ENCODE measurements at regions not wholly inside any gene's neighbourhood (a gene's known extent, or its start where the extent isn't known, plus 50 kb on each side); places are given as distances from the start of the nearest gene placed in this dataset.

- Histone ChIP-seq H3K9ac (no peak overlapping the region), H3K36me3 (no peaks in the 10 kb centered on the region), H4K20me1 (no peaks in the 10 kb centered on the region), H3K9me3 (peaks cover 7% of the 10 kb centered on the region), H3K27me3 (no peaks in the 10 kb centered on the region), H3K27ac (no peak overlapping the region), H3K4me2 (no peak overlapping the region), H3K4me1 (no peaks in the 10 kb centered on the region), H3K4me3 (no peak overlapping the region)
- no peak for TF ChIP-seq Cebpa-rat (IDR thresholded peaks at IDR 0.05)
Observed at GRCh38 chr16:74183601-74184360, 112.8 kb upstream of the PSMD7 start.

- Histone ChIP-seq H3K9ac (no peak overlapping the region), H3K4me3 (no peak overlapping the region), H3K4me2 (no peak overlapping the region)
Observed at GRCh38 chr16:74169687-74170376, 126.8 kb upstream of the PSMD7 start.

GRCh38 chr16:74169066-74169465, 127.5 kb upstream of the PSMD7 start:
- Histone ChIP-seq H3K27ac (no peak overlapping the region), H3K9me3 (no peaks in the 10 kb centered on the region), H3K4me3 (no peak overlapping the region), H3K9ac (no peak overlapping the region), H4K20me1 (no peaks in the 10 kb centered on the region), H3K36me3 (no peaks in the 10 kb centered on the region), H3K27me3 (no peaks in the 10 kb centered on the region), H3K4me1 (no peaks in the 10 kb centered on the region), H3K4me2 (no peak overlapping the region)
- no peak for TF ChIP-seq Cebpa-rat (IDR thresholded peaks at IDR 0.05)

More at GRCh38 chr16:74169687-74170376, 126.8 kb upstream of the PSMD7 start:
- H4K20me1 ChIP-seq = no peaks in the 10 kb centered on the region
- no peaks in the 10 kb centered on the region for H3K9me3 ChIP-seq
- TF ChIP-seq Cebpa-rat (IDR thresholded peaks at IDR 0.05) = no peak
- H3K4me1 ChIP-seq = no peaks in the 10 kb centered on the region
- no peaks in the 10 kb centered on the region for H3K36me3 ChIP-seq
- H3K27ac ChIP-seq = no peak overlapping the region
- H3K27me3 ChIP-seq = no peaks in the 10 kb centered on the region

- Histone ChIP-seq H3K4me3 (no peak overlapping the region), H4K20me1 (no peaks in the 10 kb centered on the region), H3K9me3 (no peaks in the 10 kb centered on the region), H3K4me2 (no peak overlapping the region), H3K4me1 (no peaks in the 10 kb centered on the region), H3K27me3 (no peaks in the 10 kb centered on the region), H3K36me3 (no peaks in the 10 kb centered on the region), H3K27ac (no peak overlapping the region), H3K9ac (no peak overlapping the region)
- TF ChIP-seq Cebpa-rat (IDR thresholded peaks at IDR 0.05) = no peak
Observed at GRCh38 chr16:74168445-74168844, 128.2 kb upstream of the PSMD7 start.

- Histone ChIP-seq H3K27ac (no peak overlapping the region), H4K20me1 (no peaks in the 10 kb centered on the region), H3K27me3 (no peaks in the 10 kb centered on the region), H3K4me3 (no peak overlapping the region), H3K9me3 (no peaks in the 10 kb centered on the region), H3K4me2 (no peak overlapping the region), H3K4me1 (no peaks in the 10 kb centered on the region), H3K9ac (no peak overlapping the region), H3K36me3 (no peaks in the 10 kb centered on the region)
- no peak for TF ChIP-seq Cebpa-rat (IDR thresholded peaks at IDR 0.05)
Observed at GRCh38 chr16:74166456-74166855, 130.2 kb upstream of the PSMD7 start.

DNA sequence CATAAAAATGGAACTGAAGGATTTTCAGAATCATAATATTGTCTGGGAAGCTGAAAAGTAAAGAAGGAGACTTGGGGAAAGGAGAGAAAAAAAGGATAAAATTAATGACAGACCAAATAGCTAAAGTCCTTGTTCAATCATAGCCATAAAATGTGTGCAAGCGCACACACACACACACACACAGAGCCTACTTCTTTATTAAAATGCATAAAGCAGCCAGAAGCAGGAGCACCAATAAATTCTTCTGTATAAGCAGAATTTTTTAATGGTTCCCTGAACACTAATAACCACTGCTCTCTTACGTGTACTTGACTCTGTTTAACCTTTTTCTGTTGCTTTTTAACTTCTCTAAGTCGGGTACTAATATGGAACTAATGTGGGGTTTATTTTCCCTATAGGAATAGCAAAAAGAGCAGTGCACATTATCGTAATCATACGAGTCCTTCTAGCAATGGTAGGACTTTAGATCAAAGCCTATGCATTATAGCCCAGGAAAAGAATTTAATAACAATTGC, 131.0 kb upstream of the PSMD7 start:
- Histone ChIP-seq H3K27ac (no peak overlapping the region), H3K4me2 (no peak overlapping the region), H4K20me1 (no peaks in the 10 kb centered on the region), H3K9ac (no peak overlapping the region), H3K9me3 (no peaks in the 10 kb centered on the region), H3K4me3 (no peak overlapping the region), H3K4me1 (no peaks in the 10 kb centered on the region), H3K36me3 (no peaks in the 10 kb centered on the region), H3K27me3 (no peaks in the 10 kb centered on the region)
- no peak for TF ChIP-seq Cebpa-rat (IDR thresholded peaks at IDR 0.05)

- no peak overlapping the region for H3K4me3 ChIP-seq
- TF ChIP-seq Cebpa-rat (IDR thresholded peaks at IDR 0.05) = no peak
- H3K4me2 ChIP-seq = no peak overlapping the region
- H3K27ac ChIP-seq = no peak overlapping the region
- H3K9ac ChIP-seq = no peak overlapping the region
- no peaks in the 10 kb centered on the region for H3K36me3 ChIP-seq
- peaks cover 7% of the 10 kb centered on the region; the same call in 1 of the 2 replicates for H3K4me1 ChIP-seq
- no peaks in the 10 kb centered on the region for H3K27me3 ChIP-seq
- H3K9me3 ChIP-seq = no peaks in the 10 kb centered on the region
- H4K20me1 ChIP-seq = no peaks in the 10 kb centered on the region
Observed at GRCh38 chr16:74160759-74161158, 135.9 kb upstream of the PSMD7 start.

DNA sequence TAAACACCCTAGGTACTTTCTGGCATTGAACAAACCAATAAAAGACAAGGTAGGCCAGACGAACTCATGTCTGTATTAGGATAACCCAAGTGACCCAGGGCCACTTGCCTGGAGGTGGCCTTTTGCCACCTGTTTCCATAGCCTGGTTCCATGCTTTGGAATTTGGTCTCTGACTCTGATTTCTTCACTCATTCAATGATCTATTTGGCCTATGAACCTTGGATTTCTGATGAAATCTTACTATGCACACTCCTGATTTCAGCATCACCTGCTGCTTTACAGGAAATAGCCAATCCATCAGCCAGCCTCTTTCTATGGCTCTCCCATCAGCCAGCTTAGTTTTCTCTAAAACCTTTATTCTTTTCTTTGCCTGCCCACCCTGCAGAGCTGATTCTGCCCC, 142.8 kb upstream of the PSMD7 start:
- Histone ChIP-seq H3K36me3 (no peaks in the 10 kb centered on the region), H3K4me2 (no peak overlapping the region), H3K4me1 (peaks cover 7% of the 10 kb centered on the region; the same call in 1 of the 2 replicates), H3K4me3 (no peak overlapping the region), H3K27ac (no peak overlapping the region), H3K9me3 (peaks cover 4% of the 10 kb centered on the region), H4K20me1 (no peaks in the 10 kb centered on the region), H3K27me3 (no peaks in the 10 kb centered on the region), H3K9ac (no peak overlapping the region)
- TF ChIP-seq Cebpa-rat (IDR thresholded peaks at IDR 0.05) = no peak

- no peak overlapping the region for H3K27ac ChIP-seq
- H3K27me3 ChIP-seq = no peaks in the 10 kb centered on the region
- no peak overlapping the region for H3K4me3 ChIP-seq
- no peak for TF ChIP-seq Cebpa-rat (IDR thresholded peaks at IDR 0.05)
- no peak overlapping the region for H3K4me2 ChIP-seq
- no peaks in the 10 kb centered on the region for H3K4me1 ChIP-seq
- no peak overlapping the region for H3K9ac ChIP-seq
- H3K9me3 ChIP-seq = peaks cover 4% of the 10 kb centered on the region
- H4K20me1 ChIP-seq = no peaks in the 10 kb centered on the region
- no peaks in the 10 kb centered on the region for H3K36me3 ChIP-seq
Observed at GRCh38 chr16:74146643-74147042, 150.0 kb upstream of the PSMD7 start.

GRCh38 chr16:74143171-74143570, 153.4 kb upstream of the PSMD7 start:
- Histone ChIP-seq H3K27me3 (no peaks in the 10 kb centered on the region), H4K20me1 (no peaks in the 10 kb centered on the region), H3K9ac (no peak overlapping the region), H3K36me3 (no peaks in the 10 kb centered on the region), H3K4me3 (no peak overlapping the region), H3K9me3 (peaks cover 17% of the 10 kb centered on the region), H3K4me2 (no peak overlapping the region), H3K4me1 (no peaks in the 10 kb centered on the region), H3K27ac (no peak overlapping the region)
- TF ChIP-seq Cebpa-rat (IDR thresholded peaks at IDR 0.05) = no peak

All from BLaER1 (cell line).